ENCODE measurements at regions not wholly inside any gene's neighbourhood (a gene's known extent, or its start where the extent isn't known, plus 50 kb on each side); places are given as distances from the start of the nearest gene placed in this dataset.

DNA sequence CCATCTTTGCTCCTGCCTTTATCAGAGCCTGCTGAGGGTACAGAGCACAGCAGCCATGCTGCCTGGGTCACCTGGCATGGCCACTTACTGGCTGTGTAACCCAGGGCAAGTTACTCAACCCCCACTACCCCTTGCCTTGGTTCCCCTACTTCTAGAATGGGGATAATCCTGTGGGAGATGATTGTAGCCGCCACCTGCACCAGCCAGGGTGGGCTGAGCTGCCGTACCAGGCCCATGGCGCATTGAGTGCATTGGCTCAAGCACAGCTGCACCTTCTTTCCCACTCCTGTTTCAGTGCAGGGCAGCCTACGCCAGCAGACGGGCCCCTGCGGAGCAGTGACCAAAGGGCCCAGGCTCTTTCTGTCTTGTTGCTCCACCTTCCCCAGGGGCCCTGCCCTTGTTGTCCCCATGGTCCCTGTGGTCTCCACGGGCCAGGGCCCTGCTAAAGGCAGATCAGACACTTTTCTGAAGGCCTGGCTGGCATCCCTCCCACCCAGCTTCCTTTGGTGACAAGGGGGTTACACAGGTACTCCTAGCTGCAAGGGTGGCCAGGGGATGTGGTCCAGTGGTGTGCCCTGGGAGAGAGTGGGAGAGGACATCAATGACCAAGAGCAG is 159.4 kb upstream of the MLN start:
- TF ChIP-seq POLR2A (IDR thresholded peaks at IDR 0.05; ENCODE audit: low read depth, low read length) (no peak), POLR2AphosphoS5 (IDR thresholded peaks at IDR 0.05; ENCODE audit: low read depth, low read length) (no peak), PAX5 (IDR thresholded peaks at IDR 0.05; ENCODE audit: insufficient read depth, low read length, severe bottlenecking) (no peak), TAF1 (IDR thresholded peaks at IDR 0.05; ENCODE audit: low read depth, low read length) (no peak), SPI1 (IDR thresholded peaks at IDR 0.05; ENCODE audit: low read depth, low read length) (no peak), POU2F2 (IDR thresholded peaks at IDR 0.05; ENCODE audit: low read depth, low read length) (no peak)
